ENCODE measurements at regions not wholly inside any gene's neighbourhood (a gene's known extent, or its start where the extent isn't known, plus 50 kb on each side); places are given as distances from the start of the nearest gene placed in this dataset.
"Not testable (repeated sequence)": the region's sequence is repeated elsewhere in the genome, so short reads cannot be mapped to it uniquely, and the experiment has no call there.

DNA sequence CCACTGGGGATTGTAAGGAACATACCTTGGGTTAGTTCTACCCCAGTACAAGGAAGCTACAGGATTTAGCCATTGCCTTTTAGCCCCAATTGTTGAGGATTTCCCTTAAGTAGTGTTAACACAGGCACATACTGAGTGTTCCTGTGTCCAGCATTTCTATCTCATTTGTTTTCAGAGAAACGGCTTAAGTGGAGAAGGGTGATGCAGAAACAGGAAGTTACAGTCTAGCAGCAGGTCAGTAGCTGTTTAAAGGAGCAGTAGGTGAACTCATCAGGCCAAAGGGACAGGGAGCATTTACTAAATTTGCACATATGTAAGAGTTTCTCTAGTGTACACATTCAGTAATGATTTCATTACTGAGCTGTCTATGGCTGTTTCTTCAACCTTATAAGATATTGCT is 644.2 kb upstream of the GJE1 start:
- no peak for DNase-seq

DNA sequence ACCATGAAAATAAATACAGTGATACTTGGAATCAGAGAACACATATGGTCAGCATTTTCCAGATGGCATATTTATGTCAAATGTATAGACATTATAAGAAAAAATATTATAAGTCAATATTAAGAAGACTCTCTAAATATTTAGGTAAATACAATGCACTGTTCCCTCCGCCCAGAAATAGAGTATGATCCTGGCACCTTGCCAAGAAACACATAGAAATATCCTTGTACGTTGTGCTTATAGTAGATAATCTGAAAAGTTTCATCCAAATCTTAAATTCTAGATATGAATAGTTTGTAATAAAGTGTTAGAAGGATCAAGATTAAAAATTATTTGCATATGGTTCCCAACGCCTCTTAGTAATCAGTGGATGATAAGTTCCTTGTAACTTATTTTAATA is 645.8 kb upstream of the GJE1 start:
- DNase-seq = no peak

DNA sequence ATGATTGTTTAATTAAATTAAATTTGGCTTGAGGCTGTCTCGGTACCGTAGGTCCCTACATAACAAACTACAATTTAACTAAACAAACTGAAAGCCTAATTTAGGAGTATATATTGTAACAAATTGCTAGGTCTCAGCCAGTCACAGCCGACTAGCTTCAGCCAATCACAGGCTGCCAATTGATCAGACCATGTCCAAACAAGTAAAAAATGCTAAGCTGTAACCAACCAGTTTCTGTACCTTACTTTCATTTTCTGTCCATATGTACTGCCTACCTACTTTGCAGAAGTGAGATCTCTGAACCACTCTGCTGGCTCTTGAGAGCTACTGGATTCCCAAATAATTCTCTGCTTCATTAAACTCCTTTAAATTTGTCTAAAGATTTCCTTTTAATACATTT is 648.0 kb upstream of the GJE1 start:
- DNase-seq = no peak

DNA sequence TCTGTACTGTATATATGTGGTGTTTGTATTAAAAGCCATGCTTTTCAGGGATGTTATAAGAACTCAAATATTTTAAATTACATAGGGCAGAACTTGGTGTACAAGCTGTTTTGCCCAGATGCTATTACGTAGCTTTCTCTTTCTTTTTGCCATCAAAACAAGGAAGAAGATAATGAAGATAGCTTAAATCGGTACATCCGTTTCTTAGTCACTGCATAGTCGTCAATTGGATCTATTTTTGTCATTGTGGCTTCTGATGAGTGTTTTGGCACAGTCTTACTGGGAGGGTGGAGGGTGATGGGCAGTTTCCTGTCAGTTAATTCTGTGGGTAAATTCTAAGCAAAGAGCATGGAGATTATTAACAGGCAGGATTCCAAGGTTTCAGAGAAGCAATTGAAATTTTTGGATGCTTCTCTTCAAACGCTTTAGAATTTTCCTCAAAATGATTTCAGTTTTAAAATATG is 649.1 kb upstream of the GJE1 start:
- DNase-seq = peak; percentile 51

DNA sequence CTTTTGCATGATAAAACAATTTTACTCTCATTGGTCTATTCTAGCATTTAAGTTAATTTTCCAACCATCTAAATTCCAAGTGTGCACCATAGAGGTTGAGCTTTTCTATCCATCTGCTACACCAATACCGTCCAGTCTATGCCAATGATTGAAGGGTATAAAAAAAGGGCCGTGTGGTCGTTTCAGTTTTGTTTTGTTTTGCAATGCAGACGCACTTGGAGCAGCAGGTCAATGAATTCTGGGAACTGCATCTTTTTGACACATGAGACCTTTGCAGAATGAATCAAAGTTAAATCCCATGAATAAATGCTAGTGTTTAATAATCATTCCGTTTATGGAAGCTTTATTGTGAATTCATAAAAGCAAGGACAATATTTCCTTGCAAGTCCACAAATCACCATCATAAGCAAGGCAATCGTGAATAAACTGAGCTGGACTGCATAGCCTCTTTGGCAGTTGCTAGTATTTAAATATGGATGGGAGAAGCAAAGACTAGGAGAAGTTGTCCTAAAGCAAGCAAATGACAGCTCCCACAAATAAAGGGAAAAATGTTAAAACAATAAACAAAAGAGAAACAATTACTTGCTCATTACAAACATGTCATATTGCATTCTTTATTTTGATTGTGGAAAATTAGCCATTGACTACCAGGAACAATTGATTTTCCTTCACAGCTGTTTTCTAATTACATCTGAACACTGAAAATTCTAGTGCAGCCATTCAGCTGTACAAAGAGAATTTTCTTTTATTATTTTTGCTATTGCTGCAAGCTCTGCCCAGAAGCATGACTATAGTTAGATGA is 649.7 kb upstream of the GJE1 start:
- DNase-seq = no peak

DNA sequence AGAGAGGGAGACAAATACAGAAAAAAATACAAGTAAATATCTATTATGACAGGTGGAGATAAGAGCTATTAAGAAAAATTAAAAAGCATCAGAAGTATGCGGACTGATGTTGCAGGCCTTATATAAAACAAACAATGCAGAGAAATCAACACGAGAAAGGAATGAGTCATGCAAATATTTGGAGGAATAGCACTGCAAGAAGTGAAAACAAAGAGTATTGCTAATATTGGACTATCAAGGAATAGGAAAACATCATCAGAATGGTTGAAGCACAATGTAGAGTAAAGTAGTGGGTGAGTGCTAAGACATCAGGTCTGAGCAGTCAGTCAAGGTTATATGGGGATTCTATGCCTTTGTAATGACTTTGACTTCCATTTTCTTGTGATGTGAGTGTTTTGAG is 657.5 kb upstream of the GJE1 start:
- DNase-seq = no peak

DNA sequence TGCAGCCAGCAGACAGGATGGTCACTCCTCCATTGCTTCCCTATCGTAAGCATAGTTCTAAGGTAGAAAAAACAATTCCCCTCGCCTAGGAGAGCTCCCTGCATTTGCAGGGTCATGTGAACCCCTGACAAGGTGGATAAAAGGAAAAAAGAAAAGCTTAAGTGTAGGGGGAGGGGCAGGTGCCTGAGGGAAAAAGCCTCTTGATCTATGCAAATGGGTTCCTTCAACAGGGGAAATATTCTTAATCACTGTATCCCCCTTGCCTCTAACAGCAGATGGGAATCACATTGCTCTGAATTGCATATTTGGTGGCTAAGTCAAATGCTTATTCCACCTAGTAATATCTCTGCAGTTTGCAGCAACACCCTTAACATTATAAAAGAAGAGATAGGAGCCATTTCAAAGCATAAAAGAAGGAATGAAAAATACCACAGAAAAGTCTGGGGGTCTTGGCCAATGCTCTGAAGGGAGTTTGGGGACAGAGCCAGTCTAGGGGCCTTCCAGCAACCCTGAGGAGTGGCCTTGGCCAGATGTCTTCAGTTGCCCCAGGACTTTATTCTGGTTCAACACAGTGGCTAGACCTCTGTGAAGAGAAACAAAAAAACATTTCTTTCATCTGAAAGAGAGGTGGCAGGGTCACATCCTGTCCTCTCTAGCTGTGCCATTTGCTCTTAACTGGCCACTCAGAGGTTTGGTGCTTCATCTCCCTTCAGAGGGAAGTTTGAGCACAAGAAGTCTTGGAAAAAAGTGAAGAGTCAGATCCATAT is 660.4 kb upstream of the GJE1 start:
- no peak for DNase-seq

DNA sequence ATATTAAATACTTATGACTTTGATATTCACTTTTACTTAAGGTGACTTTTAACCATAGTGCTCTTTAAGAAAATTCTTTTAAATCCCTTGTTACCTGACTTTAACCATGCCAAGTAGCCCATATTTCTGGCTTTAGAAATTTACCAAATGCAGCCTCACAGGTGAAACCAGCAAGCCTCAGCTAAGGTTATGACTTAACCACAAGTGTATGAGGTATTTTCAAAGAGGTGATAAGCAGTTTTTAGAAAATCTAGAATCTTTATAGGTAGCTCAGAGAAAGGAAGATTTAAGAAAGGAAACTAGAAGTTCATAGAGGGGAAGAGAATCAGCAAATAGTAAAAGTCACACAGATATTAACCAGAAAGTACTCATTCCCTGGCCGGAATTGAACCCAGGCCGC is 661.9 kb upstream of the GJE1 start:
- no peak for DNase-seq

DNA sequence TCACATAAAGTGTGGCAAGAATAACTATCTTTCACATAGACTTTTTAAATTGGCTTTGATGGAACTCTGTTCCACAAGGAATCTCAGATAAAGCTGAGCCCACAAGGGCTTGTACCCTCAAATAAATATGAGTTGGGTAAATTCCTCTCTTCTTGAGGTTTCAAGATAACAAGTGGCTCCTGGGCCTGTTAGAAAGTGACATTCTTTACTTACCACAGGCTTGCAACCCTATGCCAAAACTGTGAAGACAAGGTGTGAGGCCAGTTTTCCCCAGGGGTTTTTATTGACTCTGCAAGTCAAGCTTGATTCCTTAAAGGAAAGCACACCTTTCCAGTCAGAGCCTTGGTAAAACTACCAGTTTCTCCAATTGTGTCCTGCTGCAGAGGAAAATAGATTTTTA is 664.8 kb upstream of the GJE1 start:
- no peak for DNase-seq

DNA sequence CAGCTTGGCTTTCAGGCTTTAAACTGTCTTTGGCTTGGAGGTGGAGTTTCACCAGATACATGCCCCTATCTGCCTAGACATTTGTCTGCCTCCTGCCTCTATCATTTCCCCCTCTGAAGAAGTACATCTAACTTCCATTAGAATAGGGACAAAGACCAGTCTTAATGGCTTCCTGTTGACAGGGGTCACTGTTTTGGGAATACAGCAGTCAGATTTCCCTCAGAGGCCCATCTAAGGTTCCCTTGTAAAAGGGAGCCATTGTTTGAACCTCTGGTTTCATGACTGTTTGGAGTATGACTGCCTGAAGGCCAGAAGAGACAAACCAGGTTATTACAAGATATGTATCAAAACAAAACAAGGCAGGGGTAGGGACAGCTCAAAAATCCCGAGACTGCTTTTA is 665.7 kb upstream of the GJE1 start:
- no peak for DNase-seq

DNA sequence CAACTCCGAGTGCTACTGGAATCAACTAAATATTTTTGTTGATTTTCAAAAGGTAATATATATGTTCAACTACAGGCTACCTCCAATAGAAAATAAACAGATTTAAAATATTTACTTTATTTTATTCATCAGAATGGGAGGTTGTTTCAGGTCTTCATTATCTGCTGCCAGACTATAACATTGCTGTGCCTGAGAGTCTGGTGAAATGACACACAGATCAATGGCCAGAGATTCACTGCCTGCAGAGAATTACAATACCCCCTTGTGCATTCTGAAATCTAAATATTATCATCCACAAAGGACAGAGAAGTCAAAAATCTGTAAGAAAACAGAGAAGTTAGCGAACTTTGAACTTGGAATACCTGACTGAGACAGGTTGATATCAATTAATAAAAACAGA is 667.8 kb upstream of the GJE1 start:
- no peak for DNase-seq

DNA sequence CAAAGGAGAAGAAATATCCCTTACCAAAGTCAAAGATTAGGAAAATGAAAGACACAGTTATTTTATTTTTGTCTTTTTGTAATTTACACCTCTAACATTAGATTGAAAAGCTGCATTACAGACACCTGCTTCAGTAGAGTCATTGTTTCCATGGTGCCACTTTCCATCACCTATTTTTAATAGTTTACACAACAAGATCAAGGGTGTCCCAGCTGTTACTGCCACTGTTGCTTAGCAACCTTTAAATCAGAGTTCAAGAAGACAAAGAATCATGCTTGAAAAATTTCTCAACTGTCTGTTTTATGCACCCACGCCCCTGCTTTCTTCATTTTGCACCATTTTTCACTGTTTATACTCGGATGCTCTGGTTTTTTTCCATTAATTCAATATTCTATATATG is 668.2 kb upstream of the GJE1 start:
- no peak for DNase-seq

DNA sequence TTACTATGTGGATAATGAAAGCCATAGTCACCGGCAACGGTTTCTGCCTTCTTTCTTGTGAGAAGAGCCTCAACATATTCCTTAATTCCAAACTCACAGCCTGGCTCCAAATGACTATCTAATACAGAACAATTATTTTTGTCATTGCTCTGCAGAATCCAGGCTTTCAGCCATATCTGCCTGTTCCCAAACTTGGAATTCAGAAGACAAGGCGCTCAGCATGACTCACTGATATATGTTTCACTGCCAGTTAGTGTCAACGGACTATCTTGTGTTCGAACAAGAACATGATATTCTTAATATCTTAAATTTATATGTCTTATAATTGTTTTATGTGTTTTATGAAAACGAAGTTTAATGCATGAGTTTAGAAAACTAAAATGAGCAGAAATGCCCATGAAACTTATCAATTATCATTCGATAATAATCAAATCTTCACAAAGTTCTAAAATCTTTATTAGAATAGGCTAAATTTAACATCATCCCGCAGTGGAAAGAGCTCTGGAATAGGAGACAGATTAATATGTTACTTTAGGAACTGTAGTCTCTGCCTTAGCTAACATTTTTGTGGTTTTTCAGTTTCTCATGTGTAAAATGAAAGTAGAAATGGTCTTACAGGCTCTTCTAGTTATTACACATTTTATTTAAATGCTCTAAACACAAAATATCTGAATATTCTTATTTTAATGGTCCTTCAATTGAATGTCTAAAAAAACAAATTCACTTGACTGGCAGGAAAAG is 669.3 kb upstream of the GJE1 start:
- no peak for DNase-seq

DNA sequence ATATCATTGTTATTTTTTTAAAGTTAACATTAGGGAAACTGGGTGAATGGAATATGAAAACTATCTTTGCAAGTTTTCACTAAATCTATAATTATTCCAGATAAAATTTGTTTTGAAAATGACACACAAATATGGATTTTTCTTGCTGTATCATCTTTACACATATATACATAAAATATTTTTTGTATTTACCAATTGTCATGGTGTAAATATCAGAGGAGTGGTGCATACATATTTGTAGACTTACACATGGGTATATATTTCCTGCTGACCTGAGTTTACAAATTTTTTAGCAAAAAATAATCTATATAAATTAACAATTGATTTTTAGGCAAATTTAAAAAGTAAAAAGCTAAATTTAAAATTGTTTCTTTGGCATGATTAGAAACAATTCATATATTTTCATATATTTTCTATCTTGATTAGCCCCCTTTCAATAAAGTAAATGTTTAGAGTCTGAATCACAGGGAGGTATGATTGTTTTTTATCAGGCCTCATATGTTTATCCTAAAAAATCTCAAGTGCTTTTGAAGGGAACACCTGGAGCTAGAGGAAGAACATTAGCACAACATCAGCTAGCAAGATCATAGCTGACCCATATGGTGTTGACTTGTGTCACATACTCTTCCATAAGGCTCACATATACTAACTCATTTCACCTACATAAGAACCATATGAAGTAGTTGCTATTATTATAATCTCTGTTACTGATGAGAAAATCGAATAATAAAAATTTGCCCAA is 671.8 kb upstream of the GJE1 start:
- DNase-seq = no peak

DNA sequence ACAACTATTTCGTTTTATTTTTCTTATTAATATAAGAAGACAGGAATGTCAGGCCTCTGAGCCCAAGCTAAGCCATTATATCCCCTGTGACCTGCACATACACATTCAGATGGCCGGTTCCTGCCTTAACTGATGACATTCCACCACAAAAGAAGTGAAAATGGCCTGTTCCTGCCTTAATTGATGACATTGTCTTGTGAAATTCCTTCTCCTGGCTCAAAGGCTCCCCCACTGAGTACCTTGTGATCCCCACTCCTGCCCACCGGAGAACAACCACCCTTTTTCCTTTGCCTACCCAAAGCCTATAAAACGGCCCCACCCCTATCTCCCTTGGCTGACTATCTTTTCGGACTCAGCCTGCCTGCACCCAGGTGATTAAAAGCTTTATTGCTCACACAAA is 672.5 kb upstream of the GJE1 start:
- DNase-seq = not testable (repeated sequence)

DNA sequence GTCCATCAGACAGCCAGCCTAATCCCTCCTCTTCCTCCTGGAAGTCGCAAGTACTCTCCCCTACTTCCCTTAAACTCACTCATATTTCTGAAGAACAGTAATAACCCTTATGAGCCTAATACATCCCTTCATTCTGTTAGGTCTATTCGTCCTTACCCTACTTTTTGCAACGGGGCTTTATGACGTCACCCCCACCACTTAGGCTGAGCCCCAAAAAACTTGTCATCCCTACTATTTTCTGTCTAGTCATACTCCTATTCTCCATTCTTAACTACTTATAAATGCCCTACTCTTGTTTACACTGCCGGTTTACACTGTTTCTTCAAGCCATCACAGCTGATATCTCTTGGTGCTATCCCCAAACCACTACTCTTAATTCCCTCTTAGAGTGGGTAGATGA is 674.7 kb upstream of the GJE1 start:
- not testable (repeated sequence) for DNase-seq

DNA sequence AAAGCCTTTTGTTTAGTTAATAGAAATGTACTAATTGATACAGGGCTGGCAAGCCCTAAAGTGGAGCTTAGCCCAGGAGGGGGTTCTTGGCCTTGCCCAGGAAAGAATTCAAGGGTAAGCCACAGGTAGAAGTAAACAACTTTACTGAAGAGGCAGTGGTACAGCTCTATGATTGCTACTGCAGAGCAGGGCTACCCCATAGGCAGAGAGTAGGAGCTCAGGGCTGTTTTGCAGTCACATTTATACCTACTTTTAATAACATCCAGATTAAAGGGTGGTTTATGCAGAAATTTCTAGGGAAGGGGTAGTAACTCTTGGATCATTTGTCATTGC is 680.4 kb upstream of the GJE1 start:
- DNase-seq = no peak

DNA sequence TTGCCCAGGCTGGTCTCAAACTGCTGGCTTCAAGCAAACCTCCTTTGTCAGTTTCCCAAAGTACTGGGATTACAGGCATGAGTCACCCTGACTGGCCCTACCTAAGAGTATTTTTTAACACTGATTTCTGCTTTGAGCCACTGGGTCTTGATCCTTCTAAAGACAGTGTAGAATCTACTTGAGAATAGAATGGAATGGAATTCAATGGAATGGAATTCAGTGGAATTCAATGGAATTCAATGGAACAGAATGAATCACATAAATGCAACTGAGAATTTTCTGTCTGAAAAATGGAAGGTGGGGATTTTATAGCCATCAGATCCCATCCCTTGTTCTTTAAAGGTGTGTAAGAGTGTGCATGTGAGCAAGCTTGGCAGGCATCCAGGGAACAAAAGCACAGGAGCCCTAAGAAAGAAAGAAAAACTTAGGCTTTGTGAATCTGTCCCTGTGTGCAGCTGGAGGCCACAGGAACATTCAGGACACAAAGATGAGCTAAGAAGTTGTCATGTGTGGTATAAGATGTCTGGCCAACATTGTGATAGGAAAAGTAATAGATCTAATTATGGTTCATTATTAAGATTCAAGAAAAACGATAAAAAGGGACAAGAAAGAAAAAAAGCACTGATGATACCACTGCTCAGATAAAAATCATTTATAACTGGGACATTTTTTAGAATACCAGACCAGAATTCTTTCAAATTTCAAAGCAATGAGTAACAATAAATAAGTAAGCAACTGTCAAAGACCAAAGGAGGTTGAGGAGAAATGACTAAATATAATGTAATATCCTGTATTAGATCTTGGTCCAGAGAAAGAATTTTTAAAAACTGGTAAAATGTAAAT is 681.0 kb upstream of the GJE1 start:
- DNase-seq = no peak

DNA sequence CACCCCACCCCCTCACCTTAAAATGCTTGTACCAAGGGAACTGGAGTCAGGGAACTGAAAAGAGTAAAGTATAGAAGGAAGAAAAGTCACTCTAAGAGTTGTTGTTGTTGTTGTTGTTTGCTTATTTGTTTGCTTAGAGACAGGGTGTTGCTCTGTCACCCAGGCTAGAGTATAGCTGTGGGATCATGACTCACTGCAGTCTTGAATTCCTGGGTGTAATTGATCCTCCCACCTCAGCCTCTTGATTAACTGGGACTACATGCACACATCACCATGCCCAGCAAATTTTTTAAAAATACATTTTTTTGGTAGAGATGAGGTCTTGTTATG is 681.6 kb upstream of the GJE1 start:
- no peak for DNase-seq

DNA sequence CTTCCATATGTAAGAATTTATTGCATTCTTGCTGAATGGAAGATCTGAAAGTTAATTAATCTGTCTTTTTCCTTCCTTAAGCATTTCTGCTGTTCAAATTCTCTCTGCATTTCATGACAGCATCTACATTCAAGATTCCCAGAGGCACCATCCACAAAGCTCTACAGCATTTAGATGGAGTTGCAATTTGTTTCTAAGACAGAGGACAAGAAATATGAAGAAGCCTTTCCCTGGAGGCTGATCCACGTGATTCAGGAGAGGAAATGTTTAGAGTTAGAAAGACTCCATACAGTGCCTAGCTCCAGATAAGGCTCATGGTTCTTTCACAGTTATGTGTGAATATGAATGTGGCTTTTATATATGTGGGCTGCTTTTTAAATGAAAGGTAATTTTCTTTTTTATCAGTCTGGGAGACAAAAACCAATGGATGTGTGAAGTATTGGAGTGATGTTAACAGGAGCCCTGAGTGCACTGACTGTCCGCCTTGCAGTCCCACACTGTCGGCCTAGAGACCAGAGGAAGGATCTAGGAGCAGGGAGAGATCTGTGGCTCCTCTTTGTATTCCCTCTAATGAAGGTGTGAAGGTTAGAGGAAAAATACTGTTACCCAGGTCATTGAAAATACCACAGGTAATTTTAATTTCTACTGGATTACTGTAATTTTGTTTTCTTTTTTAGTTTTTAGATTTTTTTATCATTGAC is 686.6 kb upstream of the GJE1 start:
- DNase-seq = no peak

DNA sequence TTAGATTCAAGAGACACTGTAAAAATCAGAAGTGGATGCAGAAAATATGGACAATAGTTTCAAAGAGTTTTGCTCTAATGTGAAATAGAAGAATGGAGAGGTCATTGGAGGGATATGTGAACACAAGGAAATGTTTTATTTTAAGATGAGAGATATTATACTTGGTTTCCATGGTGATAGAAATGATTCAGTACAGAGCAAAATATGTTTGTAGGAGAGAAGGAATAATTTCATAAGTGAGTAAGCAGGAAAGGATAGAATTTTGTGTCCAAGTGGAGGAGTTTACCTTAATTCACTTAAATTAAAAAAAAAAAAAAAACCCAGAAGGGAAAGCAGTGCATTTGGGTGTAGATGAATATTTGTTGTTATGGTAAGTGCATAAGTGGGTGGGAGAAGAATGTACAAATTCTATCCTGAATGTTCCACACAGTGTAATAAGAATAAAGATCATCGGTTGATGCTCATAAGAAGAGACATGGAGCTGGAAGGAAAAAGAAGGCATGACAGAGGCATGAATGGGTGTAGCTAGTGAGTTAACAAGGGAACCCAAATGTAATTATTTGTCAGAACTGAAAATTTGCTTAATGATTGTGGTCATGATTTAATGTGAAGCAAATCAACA is 688.9 kb upstream of the GJE1 start:
- no peak for DNase-seq
